ENCODE measurements at regions not wholly inside any gene's neighbourhood (a gene's known extent, or its start where the extent isn't known, plus 50 kb on each side); places are given as distances from the start of the nearest gene placed in this dataset.

DNA sequence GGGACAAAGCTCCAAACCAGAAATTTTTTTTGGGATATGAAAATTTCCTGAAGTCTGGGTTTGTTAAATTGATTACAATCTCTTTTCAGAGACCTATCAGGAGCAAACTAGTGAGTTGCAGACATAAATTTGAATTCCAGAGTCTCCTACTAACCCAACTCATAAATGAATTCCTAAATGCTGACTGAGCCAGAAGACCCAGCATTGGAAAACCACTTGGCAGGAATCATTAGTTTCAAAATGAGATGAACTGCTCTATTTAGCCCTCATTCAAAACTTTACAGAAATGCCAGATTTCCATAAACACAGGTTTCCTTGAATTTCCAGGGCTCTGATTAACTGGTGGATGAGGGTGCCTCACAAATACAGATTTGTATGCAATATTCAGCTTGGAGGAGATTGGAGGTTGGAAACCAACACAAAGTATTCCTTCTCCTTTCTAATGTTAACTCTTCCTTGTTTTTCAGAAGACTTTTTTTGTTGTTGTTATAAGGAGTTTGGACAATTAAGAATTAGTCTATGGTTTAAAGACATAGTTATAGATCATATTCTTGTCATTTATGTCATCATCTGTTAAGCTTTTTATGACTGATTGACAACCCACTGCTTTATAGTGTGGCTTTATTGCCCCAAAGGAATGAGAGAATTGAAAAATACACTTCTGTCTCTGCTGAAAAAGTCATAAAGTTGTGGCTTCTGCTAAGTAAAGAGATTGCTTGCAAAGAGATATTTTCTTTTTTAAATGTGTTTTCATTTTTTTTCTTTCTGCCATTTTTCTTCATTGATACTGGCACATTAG, 222.8 kb downstream of the HLX start:
- no peak for TF ChIP-seq ZBTB7A (CRISPR knock-in tag; IDR thresholded peaks at IDR 0.05)
- TF ChIP-seq ZNF274 (CRISPR knock-in tag; IDR thresholded peaks at IDR 0.05), result no peak
- no peak for TF ChIP-seq ZNF839 (CRISPR knock-in tag; IDR thresholded peaks at IDR 0.05; ENCODE audit: borderline replicate concordance)
- no peak for TF ChIP-seq NR2C2 (CRISPR knock-in tag; IDR thresholded peaks at IDR 0.05; ENCODE audit: borderline replicate concordance)

All from HepG2 (cell line).